Endothelial cell of umbilical vein (primary cell): ENCODE measurements at regions not wholly inside any gene's neighbourhood (a gene's known extent, or its start where the extent isn't known, plus 50 kb on each side); places are given as distances from the start of the nearest gene placed in this dataset.

ENCODE experiments used
- BruUV-seq: library from RNA; stranded (reverse); fragments of 400-500 nt; replicated peaks from 2 replicates; lab custom pipeline; 2021; lab: Mats Ljungman, UMichigan
- CTCF ChIA-PET: fragments of 300-600, 350-600 bp; sonication (Branson Sonifier 250); formaldehyde crosslinking; loops from one replicate; lab custom pipeline; 2021; ENCODE audit warnings: antibody characterized with exemption, inconsistent platforms; lab: Charles Lee
- POLR2A ChIA-PET: fragments of 300-600, 350-600 bp; sonication (Branson Sonifier 250); formaldehyde crosslinking; loops from one replicate; lab custom pipeline; 2021; ENCODE audit warnings: antibody characterized with exemption, inconsistent platforms; lab: Charles Lee
- DNase-seq: peaks from one replicate; pipeline ENCODE4 v3.0.0-alpha.2; 2011; ENCODE audit warnings: low read depth, low spot score
- FAIRE-seq: peaks from 2 replicates; lab custom pipeline; 2011; peaks lifted over from hg19 to GRCh38; lab: Jason Lieb, UNC
- H2AFZ ChIP-seq: 2 replicates; pipeline ENCODE4 v1.6.0; 2012; ENCODE audit warnings: low read depth, low read length, control low read depth, inconsistent platforms
- H3K27ac ChIP-seq: 2 replicates; pipeline ENCODE4 v1.5.1; 2011; ENCODE audit warnings: low read depth, mild to moderate bottlenecking, control low read depth, low read length, moderate library complexity; ENCODE audit not compliant: insufficient read depth
- H3K27me3 ChIP-seq, 2 experiments: 2 replicates each; pipeline versions ENCODE4 v1.6.0 to v1.6.1; 2011; ENCODE audit warnings: low read length in 2 of 2, mixed read lengths in 1 of 2; ENCODE audit not compliant: control insufficient read depth in 2 of 2, insufficient read depth in 2 of 2
- H3K36me3 ChIP-seq, 2 experiments: 2 replicates in 1 of 2; 3 replicates in 1 of 2; pipeline ENCODE4 v1.5.1; 2011; ENCODE audit warnings: low read length in 2 of 2, mild to moderate bottlenecking in 1 of 2, moderate library complexity in 1 of 2; ENCODE audit not compliant: control insufficient read depth in 2 of 2, insufficient read depth in 2 of 2; ENCODE audit errors: extremely low read depth in 1 of 2
- H3K4me1 ChIP-seq: 3 replicates; pipeline ENCODE4 v1.5.1; 2011; ENCODE audit warnings: mild to moderate bottlenecking, low read length; ENCODE audit not compliant: control insufficient read depth, insufficient read depth; ENCODE audit errors: extremely low read depth
- H3K4me2 ChIP-seq: 2 replicates; pipeline ENCODE4 v1.6.1; 2011; ENCODE audit warnings: low read length, control low read depth, mixed read lengths; ENCODE audit not compliant: insufficient read depth
- H3K4me3 ChIP-seq, 3 experiments: fragments of 200-600 bp in 1 of 3; sonication (generic), shearing (Covaris generic) in 1 of 3; replicated peaks in 1 of 3; 2 replicates each; pipeline ENCODE4 v1.5.1; 2011 to 2016; ENCODE audit warnings: control low read depth in 3 of 3, low read length in 3 of 3, mild to moderate bottlenecking in 2 of 3, inconsistent platforms in 1 of 3, low read depth in 1 of 3, moderate library complexity in 1 of 3; ENCODE audit not compliant: insufficient read depth in 1 of 3
- H3K79me2 ChIP-seq: 2 replicates; pipeline ENCODE4 v1.6.0; 2012; ENCODE audit warnings: low read length, inconsistent platforms; ENCODE audit not compliant: control insufficient read depth, insufficient read depth
- H3K9ac ChIP-seq: replicated peaks from 2 replicates; pipeline ENCODE3; 2011; ENCODE audit warnings: low read length, control low read depth; ENCODE audit not compliant: insufficient read depth; ENCODE audit errors: extremely low read depth
- H3K9me1 ChIP-seq: replicated peaks from 3 replicates; pipeline ENCODE4 v1.6.0; 2011; ENCODE audit warnings: mild to moderate bottlenecking, low read length; ENCODE audit not compliant: control insufficient read depth, insufficient read depth; ENCODE audit errors: extremely low read depth
- H3K9me3 ChIP-seq: replicated peaks from 2 replicates; pipeline ENCODE4 v1.5.1; 2012; ENCODE audit warnings: low read length, inconsistent platforms; ENCODE audit not compliant: control insufficient read depth, insufficient read depth
- H4K20me1 ChIP-seq: replicated peaks from 2 replicates; pipeline ENCODE3; 2011; ENCODE audit warnings: mild to moderate bottlenecking, low read length; ENCODE audit not compliant: control insufficient read depth, insufficient read depth; ENCODE audit errors: extremely low read depth
- CTCF ChIP-seq, 2 donors: IDR thresholded peaks; 1 replicate in 1 of 2; 2 replicates in 1 of 2; pipeline ENCODE4 v1.5.1; 2011; ENCODE audit warnings: low read length in 2 of 2, mild to moderate bottlenecking in 2 of 2, moderate library complexity in 2 of 2, control low read depth in 1 of 2, inconsistent platforms in 1 of 2, low read depth in 1 of 2; ENCODE audit not compliant: insufficient read depth in 1 of 2; ENCODE audit errors: extremely low read depth in 1 of 2
- EZH2 ChIP-seq: IDR thresholded peaks from 2 replicates; pipeline ENCODE4 v1.6.1; 2012; ENCODE audit warnings: borderline replicate concordance, low read depth, mild to moderate bottlenecking, moderate library complexity, low read length, inconsistent platforms; ENCODE audit not compliant: severe bottlenecking
- FOS ChIP-seq: IDR thresholded peaks from 2 replicates; pipeline ENCODE4 v1.6.1; 2011; ENCODE audit warnings: mild to moderate bottlenecking, low read length, moderate library complexity, borderline replicate concordance; ENCODE audit not compliant: insufficient read depth
- GATA2 ChIP-seq: IDR thresholded peaks from 2 replicates; pipeline ENCODE4 v1.7.0; 2011; ENCODE audit warnings: low read depth, mild to moderate bottlenecking, moderate library complexity, mixed read lengths, low read length; ENCODE audit not compliant: insufficient read length, insufficient read depth
- JUN ChIP-seq: IDR thresholded peaks from 2 replicates; pipeline ENCODE4 v1.6.1; 2011; ENCODE audit warnings: borderline replicate concordance, low read depth; ENCODE audit not compliant: insufficient read length, insufficient read depth
- MAX ChIP-seq: IDR thresholded peaks from 2 replicates; pipeline ENCODE4 v1.6.1; 2011; ENCODE audit not compliant: insufficient read depth, insufficient read length
- MYC ChIP-seq: IDR thresholded peaks from one replicate; pipeline ENCODE4 v1.6.1; 2011; ENCODE audit warnings: mild to moderate bottlenecking, low read depth, low read length
- POLR2A ChIP-seq: IDR thresholded peaks from 2 replicates; pipeline ENCODE4 v1.6.1; 2012; ENCODE audit warnings: low read depth, mild to moderate bottlenecking, control low read depth, low read length
- POLR2AphosphoS5 ChIP-seq: IDR thresholded peaks from 2 replicates; pipeline ENCODE4 v1.6.1; 2012; ENCODE audit warnings: low read depth, mild to moderate bottlenecking, control low read depth, low read length, moderate library complexity; ENCODE audit not compliant: insufficient read depth
- dilution Hi-C: fragments of 300-500 bp; cut with MboI; formaldehyde crosslinking; loops from one replicate; pipeline ENCODE4 v1.15.0; 2019; ENCODE audit warnings: low sequenced_read_pairs; ENCODE audit not compliant: extremely low pct_ligation_motif_present
- intact Hi-C: fragments of 100-400 bp; cut with micrococcal nuclease; formaldehyde crosslinking; loops from one replicate; pipeline ENCODE4 v1.10.0; 2022

GRCh38 chr12:124715121-124715990, 147.9 kb upstream of the NCOR2 start:
- H3K4me2 ChIP-seq: no peak overlapping the region
- H3K4me1 ChIP-seq: peaks cover 30% of the 10 kb centered on the region
- H3K36me3 ChIP-seq: no peaks in the 10 kb centered on the region
- no peak for TF ChIP-seq CTCF (IDR thresholded peaks at IDR 0.05; ENCODE audit: extremely low read depth in 1 of 2, insufficient read depth in 1 of 2, low read depth in 1 of 2, low read length in 2 of 2)
- no peak for TF ChIP-seq POLR2A
- TF ChIP-seq MAX: no peak
- no peak for TF ChIP-seq EZH2
- no peak for TF ChIP-seq MYC
- no peak for TF ChIP-seq FOS
- TF ChIP-seq JUN: no peak
- no peak for TF ChIP-seq POLR2AphosphoS5
- no peak for TF ChIP-seq GATA2
- no peak overlapping the region for H3K9ac ChIP-seq
- FAIRE-seq (no peak), DNase-seq (no peak)
- no peaks in the 10 kb centered on the region for H3K9me1 ChIP-seq
- BruUV-seq: no TSS peak
- no peak overlapping the region for H3K27ac ChIP-seq
- no peaks in the 10 kb centered on the region for H3K27me3 ChIP-seq
- ChIA-PET POLR2A (no interaction called here), CTCF (no interaction called here)
- no peaks in the 10 kb centered on the region for H4K20me1 ChIP-seq
- dilution Hi-C loops (no loop called here), intact Hi-C loops (no loop called here)
- H3K4me3 ChIP-seq: no peak overlapping the region
- no peaks in the 10 kb centered on the region for H3K9me3 ChIP-seq
- no peaks in the 10 kb centered on the region for H3K79me2 ChIP-seq
- H2AFZ ChIP-seq: no peak overlapping the region
